ENCODE measurements at regions not wholly inside any gene's neighbourhood (a gene's known extent, or its start where the extent isn't known, plus 50 kb on each side); places are given as distances from the start of the nearest gene placed in this dataset.

DNA sequence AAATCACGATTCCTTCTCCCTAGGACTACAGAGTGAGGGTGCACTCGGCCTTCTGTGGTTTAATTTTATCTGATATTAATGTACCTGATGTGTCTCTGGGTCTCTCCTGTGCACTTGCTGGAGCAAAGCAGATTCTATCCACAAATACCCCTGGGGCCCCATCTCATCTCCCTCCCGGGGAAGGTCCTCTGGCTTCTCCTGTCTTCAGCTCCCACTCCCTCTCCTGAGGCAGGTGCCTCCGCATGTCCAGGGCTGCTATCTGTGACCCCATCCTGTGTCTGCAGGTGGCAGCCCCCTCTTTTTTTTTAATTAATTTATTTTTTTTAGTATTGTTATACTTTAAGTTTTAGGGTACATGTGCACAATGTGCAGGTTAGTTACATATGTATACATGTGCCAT, 558.7 kb downstream of the BRD1 start:
- DNase-seq: no peak

DNA sequence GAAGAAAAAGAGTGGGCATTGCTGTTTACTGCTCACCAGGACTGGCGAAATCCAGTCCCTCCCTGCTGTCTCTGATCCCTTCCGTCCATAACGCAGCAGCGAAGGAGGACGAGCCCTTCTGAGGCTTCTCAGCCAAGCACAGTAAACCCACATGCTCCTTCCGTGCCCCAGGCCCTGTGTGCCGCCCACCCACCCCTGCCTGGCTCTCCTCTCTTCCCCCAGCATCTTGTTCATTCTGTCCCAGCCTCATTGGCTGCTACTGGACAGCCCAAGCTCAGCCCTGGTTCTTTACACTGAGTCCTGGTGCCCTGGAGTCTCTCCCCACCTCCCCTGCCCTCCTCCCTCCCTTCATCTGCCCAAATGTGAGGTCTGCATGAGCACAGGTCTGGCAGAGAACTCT, 559.7 kb downstream of the BRD1 start:
- DNase-seq: no peak

DNA sequence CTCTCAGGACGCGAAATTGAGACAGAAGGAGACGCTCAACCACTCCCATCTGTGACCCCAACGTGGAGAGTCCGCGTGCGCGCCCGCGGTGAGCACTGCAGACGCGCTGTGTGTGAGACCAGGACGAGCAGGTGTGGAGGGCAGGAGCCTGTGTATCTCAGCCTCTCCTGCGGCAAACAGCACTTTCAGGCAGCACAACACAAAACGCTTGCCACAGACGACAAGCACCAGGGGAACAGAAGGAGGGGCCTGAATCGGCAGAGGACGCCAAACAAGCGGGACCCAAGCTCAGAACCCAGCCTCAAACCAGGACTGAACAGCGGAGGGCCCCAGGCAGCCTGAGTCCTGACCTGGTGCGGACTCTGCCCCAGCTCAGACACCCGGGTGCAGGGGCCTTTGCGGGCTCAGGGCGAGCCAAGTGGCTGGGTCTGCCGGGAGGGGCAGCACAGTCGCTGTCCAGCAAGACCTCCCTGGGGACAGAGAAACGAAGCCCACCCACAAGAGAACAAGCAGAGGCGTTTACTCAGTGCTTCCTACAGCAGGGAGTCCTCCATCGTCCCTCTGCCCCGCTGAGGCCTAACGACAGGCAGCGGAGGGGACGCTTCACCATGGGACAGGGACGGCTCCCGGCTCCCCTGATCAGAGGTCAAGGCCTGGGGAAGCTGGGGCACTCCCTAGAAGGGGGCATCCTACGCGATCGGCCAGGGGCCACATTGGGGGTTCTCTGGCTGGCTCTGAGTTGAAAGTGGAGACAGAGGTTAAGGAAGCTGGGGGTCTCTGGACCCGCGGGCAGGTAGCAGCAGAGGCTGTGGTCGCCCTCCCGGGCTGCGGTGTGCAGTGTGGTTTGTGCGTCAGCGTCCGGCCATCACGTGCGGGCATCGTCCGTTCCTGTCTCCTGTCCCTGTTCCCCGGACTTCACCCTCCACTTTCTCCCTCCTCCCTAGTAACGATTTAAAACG, 560.8 kb downstream of the BRD1 start:
- no peak for DNase-seq

DNA sequence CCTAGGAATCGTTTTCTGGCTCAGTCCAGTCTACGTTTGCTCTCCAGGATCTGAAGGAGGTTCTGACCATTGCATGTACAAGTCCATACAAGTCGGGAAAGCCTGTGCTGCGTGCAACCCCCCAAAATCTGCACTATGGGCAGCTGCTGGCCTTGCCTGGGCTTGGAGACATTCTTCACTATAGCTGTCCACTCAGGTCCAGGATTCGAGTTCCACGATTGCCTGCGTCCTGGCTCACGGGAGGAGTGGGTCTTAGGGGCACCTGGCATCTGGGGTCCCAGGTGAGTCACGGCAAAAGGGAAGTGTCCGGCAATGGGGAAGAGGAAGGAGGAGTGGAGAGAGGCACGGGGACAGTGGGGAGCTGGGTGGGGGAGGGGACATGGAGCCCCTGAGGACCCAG, 563.0 kb downstream of the BRD1 start:
- DNase-seq: no peak

DNA sequence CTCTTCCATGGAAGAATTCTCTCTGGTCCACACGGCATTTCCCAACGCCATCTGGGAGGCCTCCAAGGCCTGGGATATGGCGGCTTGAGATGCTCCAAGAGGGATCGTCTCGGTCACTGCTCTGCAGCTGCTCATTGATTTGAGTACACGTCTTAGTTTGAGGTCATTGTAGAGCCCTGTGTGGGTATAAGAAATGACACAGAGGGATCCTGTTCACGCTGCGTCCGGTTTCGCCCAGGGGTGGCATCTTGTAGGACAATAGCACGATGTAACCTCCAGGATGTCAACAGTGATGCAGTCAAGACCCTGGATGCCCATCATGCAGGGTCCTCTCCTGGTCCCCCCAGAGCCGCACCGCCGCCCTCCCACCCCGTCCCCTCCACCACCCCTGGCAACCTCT, 564.6 kb downstream of the BRD1 start:
- DNase-seq: no peak

DNA sequence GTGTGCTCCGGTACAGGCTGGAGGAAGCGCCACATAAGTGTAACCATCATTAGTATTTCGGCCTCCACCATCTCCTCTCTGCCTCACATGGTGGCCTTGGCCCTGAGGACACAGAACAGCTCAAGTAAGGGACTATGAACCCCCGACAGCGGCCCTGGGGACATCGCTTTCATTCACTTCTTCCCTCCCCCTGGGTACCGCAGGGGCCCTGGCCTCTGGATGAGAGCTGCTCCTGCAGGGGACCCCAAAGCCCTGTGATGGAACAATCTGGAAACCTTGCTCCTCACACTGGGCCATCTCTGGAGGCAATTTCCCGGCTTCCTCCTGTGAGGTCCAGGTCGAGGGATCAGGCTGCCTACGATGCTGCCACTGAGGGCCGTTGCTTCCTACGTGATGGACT, 565.5 kb downstream of the BRD1 start:
- no peak for DNase-seq

DNA sequence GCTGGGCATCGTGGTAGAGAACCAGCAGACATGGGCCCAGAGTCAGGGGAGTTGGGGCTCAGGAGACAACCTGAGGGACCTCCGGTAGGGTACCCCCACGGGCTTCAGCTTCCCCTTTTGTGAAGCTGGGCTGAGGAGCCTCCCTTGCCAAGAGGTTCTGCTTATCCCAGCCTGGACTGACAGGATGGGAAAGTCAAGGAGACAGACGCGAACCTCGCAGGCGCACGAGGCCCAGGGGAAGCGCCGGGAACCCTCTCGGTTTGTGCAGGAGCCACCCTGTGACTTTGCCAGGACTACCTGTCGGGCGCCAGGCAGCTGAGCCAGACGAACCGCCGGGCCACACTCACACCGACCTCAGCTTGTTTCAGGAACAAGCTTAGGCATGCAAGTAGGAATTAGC, 566.1 kb downstream of the BRD1 start:
- DNase-seq: no peak

DNA sequence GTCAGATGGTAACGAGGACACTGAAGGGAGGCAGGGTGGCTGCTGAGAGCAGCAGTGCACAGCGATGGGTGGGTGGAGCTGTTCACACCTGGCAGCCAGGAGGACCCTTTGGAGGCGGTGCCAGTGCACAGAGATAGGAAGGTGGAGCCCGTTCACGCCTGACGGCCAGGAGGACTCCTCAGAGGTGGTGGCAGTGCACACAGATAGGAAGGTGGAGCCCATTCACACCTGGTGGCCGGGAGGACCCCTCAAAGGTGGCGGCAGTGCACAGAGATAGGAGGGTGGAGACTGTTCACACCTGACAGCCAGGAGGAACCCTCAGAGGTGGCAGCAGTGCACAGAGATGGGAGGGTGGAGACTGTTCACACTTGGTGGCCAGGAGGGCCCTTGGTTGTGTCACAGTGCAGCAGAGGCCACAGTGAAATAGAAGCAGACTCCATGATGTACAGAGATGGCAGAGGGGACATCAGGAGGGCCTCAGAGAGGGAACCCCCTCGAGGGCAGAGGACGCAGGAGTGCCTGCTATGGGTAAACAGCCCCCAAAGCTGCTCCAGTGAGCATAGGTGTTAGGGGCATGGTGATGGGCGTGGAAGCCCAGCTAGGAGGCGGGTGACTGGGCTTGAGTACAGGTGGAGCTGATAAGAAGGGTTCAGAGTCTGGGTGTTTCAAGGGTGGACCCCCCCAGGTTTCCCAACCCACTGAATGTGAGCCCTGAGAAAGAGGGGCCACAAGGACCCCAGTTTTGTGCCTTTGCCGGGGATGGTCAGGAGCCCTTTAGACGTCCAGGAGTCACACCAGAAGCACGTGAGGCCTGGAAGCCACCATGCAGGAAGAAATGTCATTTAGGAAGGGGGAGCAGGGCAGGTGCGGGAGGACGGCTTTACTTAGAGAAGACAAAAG, 566.7 kb downstream of the BRD1 start:
- no peak for DNase-seq

DNA sequence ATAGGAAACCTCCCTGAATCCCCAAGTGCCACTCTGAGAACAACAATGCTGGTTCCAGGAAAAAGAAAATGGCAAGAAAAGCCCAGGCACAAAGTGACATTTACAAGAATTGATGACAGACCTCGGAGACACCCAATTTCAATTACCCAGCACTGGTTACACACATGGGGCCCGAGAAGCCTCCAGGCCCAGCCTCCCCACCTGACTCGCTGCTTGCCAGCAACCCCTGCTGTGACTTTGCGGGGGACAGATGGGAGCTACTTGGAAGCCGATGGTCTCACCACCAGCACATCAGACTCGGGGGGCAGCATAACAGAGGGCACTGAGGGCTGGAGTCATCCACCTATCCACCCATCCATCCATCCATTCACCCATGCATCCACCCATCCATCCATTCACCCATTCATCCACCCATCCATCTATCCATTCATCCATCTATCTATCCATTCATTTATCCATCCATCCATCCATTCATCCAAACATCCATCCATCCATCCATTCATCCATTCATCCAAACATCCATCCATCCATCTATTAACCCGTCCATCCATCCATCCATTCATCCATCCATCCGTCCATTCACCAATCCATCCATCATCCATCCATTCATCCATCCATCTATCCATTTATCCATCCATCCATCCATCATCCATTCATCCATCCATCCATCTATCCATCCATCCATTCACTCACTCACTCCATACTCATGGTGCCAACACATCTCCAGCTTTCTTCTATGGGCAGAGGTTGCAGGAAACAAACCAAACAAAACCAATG, 567.6 kb downstream of the BRD1 start:
- DNase-seq: no peak

DNA sequence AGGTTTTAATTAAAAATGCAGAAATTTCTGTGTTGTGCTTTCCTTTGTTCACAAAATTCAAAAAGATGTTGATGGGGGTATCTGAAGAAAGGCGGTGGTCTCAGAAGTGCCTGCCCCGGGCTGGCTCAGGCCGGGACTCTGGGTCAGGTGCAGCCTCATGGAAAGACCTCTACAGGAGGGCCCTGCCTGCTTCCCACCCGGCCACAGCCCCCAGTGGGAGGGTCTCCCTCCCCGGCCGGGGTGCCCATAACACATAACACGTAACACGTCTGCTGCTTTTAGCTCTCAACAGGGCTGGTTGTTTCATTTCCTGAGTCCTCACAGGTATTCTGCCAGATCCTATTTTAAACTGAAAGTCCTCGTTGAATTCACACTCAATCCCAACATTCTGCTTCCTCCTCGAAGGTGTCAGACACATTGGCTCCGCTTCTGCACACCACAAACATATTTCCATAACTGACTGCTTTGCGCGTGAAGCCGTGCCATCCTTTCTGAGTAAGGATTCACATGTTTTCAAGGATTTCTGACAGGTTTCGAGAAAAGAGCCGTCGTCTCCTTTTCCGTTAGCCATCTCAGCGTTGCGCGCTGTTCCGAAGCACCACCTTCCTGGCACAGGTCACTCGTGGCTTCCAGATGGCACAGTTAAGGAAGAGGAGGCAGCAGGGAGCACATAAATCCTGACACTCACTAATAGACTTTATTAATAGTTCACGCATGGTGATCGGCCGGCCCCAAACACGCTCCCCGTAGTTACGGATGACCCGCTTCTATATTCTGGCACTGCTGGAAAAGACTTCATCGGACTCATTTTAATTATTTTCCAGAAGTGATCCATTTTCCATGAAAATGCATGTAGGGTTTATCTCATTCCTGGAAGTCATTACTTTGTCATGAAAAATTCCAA, 569.3 kb downstream of the BRD1 start:
- no peak for DNase-seq

DNA sequence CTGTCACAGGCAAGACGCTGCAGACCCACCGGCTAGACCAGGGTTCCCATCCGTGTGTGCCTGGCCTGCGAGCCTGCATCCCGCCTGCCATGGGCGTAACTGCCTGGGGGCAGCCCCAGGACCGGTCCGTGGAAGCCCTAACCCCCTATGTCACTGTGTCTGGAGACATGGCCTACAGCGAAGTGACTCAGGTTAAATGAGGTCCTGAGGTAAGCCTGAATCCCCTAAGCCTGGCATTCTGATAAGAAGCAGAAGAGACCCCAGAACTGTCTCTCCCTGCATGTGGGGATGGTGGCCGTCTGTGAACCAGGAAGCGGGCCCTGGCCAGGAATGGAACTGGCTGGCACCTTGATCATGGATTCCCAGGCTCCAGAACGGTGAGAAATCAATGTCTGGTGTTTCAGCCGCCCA, 570.1 kb downstream of the BRD1 start:
- no peak for DNase-seq

DNA sequence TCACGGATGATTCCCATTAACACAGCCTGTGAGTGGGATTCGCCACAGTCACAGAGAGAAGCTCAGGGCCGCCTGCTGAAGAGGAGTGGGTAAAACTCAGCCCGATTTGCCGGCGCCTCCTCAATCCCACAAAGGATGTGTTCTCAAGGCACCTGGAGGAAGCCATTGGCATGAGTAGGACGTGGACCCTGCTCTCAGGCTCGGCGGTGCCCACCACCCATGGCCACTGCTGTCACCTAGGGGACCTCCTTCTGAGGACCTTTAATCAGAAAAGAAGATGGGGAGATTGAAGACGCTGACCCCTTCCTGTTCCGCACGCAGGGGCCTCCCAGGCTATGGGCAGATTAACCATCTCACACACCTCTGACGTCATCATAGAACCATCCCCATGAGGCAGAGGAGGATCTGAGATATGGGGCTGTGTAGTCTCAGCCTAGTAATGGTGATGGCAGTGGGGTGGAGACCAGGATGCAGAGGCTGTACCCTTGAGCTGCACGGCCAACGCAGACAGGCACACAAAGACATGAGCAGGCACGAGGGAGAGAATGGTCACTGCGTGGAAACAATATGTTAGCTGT, 571.8 kb downstream of the BRD1 start:
- DNase-seq: no peak

DNA sequence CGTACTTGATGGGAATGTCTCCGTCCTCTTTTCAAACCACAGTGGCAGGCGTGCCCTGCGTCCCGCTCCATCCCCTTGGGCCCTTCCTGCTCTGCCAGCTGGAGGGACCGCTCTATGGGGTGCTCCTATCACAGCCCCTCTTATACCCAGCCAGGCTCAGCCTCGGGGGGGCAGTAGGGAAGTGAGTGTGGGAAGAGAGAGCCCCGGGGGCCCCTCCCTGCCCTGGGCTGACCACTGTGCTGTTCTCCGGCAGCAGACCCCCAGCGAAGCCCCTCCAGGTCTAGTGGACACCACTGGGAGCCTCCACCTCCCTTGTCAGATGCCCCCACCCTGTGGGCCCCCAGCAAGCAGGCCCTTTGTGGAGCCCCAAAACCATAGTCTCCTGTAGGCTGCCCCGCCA, 572.5 kb downstream of the BRD1 start:
- no peak for DNase-seq

DNA sequence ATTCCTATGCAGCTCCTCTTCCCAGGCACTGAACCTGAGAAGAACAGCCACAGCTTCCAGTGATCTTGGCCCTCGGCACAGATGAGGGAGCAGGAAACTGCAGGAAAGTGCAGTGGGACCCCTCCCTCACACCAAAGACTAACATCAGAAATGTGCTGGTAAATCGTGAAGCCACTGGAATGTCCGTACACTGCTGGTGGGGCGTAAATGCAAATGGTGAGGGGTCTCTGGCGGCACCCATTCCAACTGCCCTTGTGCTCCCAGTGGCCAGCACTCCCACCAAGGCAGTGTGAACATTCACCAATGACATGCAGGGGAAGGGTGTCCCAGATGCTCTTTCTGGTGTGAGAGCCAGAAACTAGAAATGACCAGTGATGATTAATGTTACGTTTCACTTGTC, 574.0 kb downstream of the BRD1 start:
- no peak for DNase-seq

DNA sequence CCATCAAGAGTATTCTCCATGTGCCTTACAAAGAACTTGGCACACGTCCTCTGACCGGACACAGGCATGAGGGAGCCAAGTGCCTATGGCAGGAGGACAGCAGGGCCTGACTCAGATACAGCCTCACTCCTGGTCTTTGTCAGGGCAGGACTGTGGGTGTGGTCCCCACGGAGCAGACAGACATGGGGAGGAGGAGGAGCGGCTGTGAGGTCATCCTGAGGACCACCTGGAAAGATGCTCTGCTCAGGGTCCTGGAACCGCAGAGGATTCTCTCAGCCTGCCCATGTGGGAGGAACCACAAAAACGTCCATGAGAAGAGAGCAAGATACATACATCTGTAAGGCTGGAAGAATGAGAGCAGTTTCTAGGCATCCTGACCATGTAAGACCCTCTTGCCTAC, 576.3 kb downstream of the BRD1 start:
- no peak for DNase-seq

DNA sequence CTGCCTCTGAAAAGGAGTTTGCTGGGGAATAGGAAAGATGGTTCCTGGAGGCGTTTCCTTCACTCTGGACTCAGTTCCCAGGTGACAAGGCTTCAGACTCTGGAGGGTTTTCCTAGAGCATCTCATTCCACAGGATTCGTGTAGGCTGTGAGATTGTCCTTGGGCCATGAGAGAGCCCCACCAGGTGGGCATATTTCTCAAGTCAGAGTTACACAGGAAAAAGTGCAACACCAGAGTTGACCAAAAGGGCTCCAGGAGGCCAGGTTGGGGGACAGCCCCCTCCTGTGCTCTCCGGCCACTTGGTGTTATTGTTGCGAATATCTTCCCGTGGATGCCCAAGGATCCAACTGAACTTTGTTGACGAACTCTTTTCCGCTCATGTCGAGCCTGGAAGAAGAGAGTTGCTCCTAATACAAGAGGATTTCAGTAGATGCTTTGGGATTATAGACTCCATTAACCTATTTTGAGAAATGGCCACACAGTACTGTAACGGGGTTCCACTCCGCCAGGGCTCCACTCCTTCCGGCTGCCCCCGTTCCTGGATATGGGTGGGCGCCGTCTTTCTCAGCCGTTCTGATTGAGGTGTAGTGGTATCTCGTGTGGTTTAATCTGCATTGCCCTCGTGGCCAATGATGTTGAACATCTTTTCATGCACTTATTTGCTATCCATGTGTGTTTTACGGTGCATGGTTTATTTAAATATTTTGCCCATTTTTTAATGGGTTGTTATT, 580.3 kb downstream of the BRD1 start:
- no peak for DNase-seq

DNA sequence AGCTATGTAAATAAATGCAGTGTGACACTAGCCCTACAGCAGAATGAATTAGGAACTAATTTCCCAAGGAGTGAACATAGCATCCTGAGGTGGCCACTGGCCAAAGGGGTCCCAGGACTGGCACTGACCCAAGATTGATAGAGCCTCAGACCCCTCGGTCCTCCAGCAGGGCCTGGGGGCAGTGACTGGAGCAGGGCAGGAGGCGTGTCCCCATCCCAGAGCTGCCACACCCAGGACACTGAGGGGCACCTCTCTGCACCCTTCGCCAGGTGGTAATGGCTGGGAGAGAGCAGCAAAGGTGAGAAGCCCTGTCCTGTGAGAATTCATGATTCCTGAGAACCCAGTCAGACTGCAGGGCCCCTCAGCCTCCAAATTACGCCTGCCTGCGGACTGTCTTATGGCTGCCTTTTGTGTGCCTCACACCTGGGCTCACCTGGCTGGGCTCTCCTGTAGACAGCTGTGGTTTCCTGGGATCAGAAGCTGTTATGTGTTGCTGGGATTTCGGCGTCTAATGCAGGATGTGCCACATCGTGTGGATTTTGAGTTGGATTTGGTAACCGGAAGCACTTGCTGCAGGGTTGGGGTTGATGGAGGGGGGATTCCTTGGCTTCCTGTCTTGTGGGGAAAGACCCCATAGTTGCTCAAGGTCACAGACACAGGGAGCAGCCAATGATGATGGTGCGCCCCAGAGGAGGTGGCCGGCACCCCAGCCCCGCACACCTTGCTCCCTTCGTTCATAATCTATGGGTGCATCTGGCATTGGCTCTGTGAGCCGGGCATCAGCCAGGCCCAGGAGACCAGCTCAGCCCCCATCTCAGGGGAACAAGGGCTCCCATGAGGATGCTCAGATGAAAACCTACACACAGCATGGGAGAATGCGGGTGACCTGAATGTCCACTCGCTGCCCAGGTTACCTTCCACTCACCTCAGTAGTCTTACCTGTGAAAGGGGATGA, 582.9 kb downstream of the BRD1 start:
- no peak for DNase-seq

DNA sequence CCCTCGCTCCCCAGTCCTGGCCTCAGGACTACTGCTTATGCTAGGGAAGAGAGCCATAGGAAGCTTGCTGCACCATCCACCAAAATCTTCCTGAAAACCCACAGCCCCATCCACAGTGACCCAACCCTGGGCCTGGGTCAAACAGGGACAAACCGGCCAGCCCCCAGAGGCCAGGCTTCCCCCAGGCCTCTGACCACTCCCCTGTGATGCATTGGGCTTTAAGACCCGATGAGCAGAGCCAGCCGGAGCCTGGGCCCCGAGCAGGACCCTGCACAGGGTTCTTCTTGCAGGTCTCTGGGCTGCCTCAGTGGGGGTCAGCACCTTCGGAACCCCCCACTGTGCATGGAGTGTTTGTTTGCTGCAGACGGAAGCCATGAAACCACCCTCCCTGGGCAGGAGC, 583.7 kb downstream of the BRD1 start:
- DNase-seq: no peak

DNA sequence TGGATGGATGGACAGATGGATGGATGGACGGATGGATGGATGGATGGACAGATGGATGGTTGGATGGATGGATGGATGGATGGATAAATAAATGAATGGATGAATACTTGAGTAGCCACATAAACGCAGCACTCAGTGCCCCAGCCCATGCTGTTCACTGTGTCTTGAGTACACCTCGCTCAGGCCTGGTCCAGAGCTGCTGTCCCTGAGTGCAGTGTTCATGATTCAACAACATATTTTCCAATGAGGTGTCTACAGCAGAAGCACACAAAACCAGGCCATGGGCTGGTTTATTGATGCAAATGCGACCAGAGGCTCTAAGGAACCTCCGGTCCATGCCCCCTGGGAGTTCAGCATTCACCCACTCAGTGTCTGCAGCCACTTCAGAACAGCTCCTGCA, 584.3 kb downstream of the BRD1 start:
- no peak for DNase-seq

DNA sequence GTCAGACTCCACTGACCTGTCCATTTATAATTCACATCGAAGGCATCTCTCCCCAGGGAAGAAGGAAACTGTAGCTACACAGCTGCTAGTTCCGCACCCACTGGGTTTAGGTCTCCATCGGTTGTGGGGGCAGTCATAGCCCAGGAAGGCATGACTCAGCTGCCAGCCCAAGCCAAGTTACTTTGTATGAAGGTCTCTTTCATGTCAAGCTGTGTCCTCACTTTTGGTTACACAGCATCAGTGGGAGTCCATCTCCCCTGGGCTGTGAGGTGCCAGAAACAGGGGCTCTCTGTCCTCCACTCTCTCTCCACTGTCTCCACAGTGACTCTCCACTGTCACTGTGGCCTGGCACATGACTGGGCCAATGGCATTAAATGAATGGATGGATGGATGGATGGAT, 585.2 kb downstream of the BRD1 start:
- DNase-seq: no peak
